HCT116 (cell line): ENCODE measurements at regions not wholly inside any gene's neighbourhood (a gene's known extent, or its start where the extent isn't known, plus 50 kb on each side); places are given as distances from the start of the nearest gene placed in this dataset.

Source experiments
- ATAC-seq: fragments of 200-7000 bp; cut with Tn5 transposase; 2 replicates; pipeline ENCODE4 v1.9.1; 2020; ENCODE audit warnings: mild to moderate bottlenecking, moderate library complexity
- BruUV-seq: library from RNA; stranded (reverse); fragments of 400-500 nt; replicated peaks from 2 replicates; lab custom pipeline; 2021; lab: Mats Ljungman, UMichigan
- CTCF ChIA-PET: fragments of 300-600 bp; sonication (Branson Sonifier 250); formaldehyde crosslinking; loops from one replicate; lab custom pipeline; 2021; ENCODE audit warnings: antibody characterized with exemption; lab: Charles Lee
- POLR2A ChIA-PET: fragments of 300-600, 350-600 bp; sonication (Branson Sonifier 250); formaldehyde crosslinking; loops from one replicate; lab custom pipeline; 2021; ENCODE audit warnings: antibody characterized with exemption; lab: Charles Lee
- RAD21 ChIA-PET, 2 experiments: fragments of 300-600 bp; sonication (Branson Sonifier 250); formaldehyde crosslinking; loops; one replicate each; lab custom pipeline; 2023; ENCODE audit warnings: low total read pairs in 2 of 2; ENCODE audit not compliant: uncharacterized antibody in 2 of 2, unreplicated experiment in 2 of 2, low non-redundant PET in 1 of 2; lab: Charles Lee
- DNase-seq: peaks from one replicate; pipeline ENCODE4 v3.0.0-alpha.2; 2010; ENCODE audit warnings: low read depth, low spot score
- H2AFZ ChIP-seq: fragments of 200-600 bp; shearing (Covaris generic), sonication (generic); 2 replicates; pipeline ENCODE4 v1.6.1; 2017; ENCODE audit warnings: low read depth, mixed run types, mixed read lengths, antibody characterized with exemption, low read length; ENCODE audit not compliant: poor library complexity, severe bottlenecking
- H3K27ac ChIP-seq: 2 replicates; pipeline ENCODE4 v1.5.1; 2012; ENCODE audit warnings: low read depth, low read length
- H3K27me3 ChIP-seq: fragments of 200-600 bp; sonication (generic); 2 replicates; pipeline ENCODE4 v1.6.1; 2016; ENCODE audit warnings: mixed run types, low read length, mixed read lengths; ENCODE audit not compliant: insufficient read depth
- H3K36me3 ChIP-seq, 2 experiments: fragments of 200-500 bp in 1 of 2; fragments of 200-600 bp in 1 of 2; sonication (Bioruptor generic) in 1 of 2; sonication (generic) in 1 of 2; 2 replicates each; pipeline versions ENCODE4 v1.5.1 to v1.6.1; 2014 to 2016; ENCODE audit warnings: low read length in 2 of 2, inconsistent platforms in 1 of 2, mixed read lengths in 1 of 2, mixed run types in 1 of 2; ENCODE audit not compliant: insufficient read depth in 2 of 2, control insufficient read depth in 1 of 2
- H3K4me1 ChIP-seq, 2 experiments: fragments of 200-600 bp in 1 of 2; sonication (generic) in 1 of 2; 2 replicates each; pipeline versions ENCODE4 v1.5.1 to v1.6.1; 2012 to 2017; ENCODE audit warnings: low read length in 2 of 2, inconsistent platforms in 1 of 2, mild to moderate bottlenecking in 1 of 2, mixed read lengths in 1 of 2, mixed run types in 1 of 2, moderate library complexity in 1 of 2; ENCODE audit not compliant: insufficient read depth in 2 of 2, control insufficient read depth in 1 of 2
- H3K4me2 ChIP-seq: fragments of 200-600 bp; sonication (generic); 2 replicates; pipeline ENCODE4 v1.6.1; 2017; ENCODE audit warnings: mixed run types, low read length, mixed read lengths
- H3K4me3 ChIP-seq, 2 experiments: fragments of 200-600 bp in 1 of 2; sonication (generic) in 1 of 2; replicated peaks in 1 of 2; 2 replicates each; pipeline ENCODE4 v1.5.1; 2011 to 2016; ENCODE audit warnings: low read length in 2 of 2, control low read depth in 1 of 2, low read depth in 1 of 2, mild to moderate bottlenecking in 1 of 2, mixed read lengths in 1 of 2, mixed run types in 1 of 2
- H3K79me2 ChIP-seq: fragments of 200-600 bp; sonication (generic); 2 replicates; pipeline ENCODE4 v1.6.1; 2017; ENCODE audit warnings: mild to moderate bottlenecking, mixed run types, low read length, moderate library complexity, mixed read lengths; ENCODE audit not compliant: insufficient read depth
- H3K9ac ChIP-seq: fragments of 200-600 bp; sonication (generic); 2 replicates; pipeline ENCODE4 v1.6.1; 2016; ENCODE audit warnings: low read length, mixed read lengths
- H3K9me2 ChIP-seq: fragments of 200-600 bp; sonication (generic), shearing (Covaris generic); 2 replicates; pipeline ENCODE4 v1.6.1; 2017; ENCODE audit warnings: mixed run types, mild to moderate bottlenecking, moderate library complexity; ENCODE audit not compliant: insufficient read depth
- H3K9me3 ChIP-seq, 2 experiments: fragments of 200-500 bp in 1 of 2; fragments of 200-600 bp in 1 of 2; sonication (Bioruptor generic) in 1 of 2; sonication (generic) in 1 of 2; 2 replicates each; pipeline ENCODE4 v1.6.1; 2014 to 2017; ENCODE audit warnings: low read length in 2 of 2, mixed read lengths in 2 of 2, inconsistent platforms in 1 of 2, low read depth in 1 of 2, mild to moderate bottlenecking in 1 of 2, mixed run types in 1 of 2, moderate library complexity in 1 of 2; ENCODE audit not compliant: control insufficient read depth in 1 of 2, insufficient read depth in 1 of 2
- H4K20me1 ChIP-seq: fragments of 200-600 bp; sonication (generic), shearing (Covaris generic); 2 replicates; pipeline ENCODE4 v1.6.1; 2017; ENCODE audit warnings: mixed run types, mild to moderate bottlenecking, moderate library complexity; ENCODE audit not compliant: insufficient read depth
- CBX3 ChIP-seq: IDR thresholded peaks from 2 replicates; pipeline ENCODE4 v1.6.1; 2012; ENCODE audit warnings: low read depth
- CEBPB ChIP-seq: IDR thresholded peaks from 2 replicates; pipeline ENCODE4 v1.6.1; 2012; ENCODE audit warnings: low read depth
- EGR1 ChIP-seq: IDR thresholded peaks from 2 replicates; pipeline ENCODE4 v1.6.1; 2012; ENCODE audit warnings: low read depth
- ELF1 ChIP-seq: IDR thresholded peaks from 2 replicates; pipeline ENCODE4 v1.6.1; 2012; ENCODE audit warnings: low read depth, borderline replicate concordance
- EZH2 ChIP-seq: fragments of 200-600 bp; sonication (generic); IDR thresholded peaks from 2 replicates; pipeline ENCODE4 v1.6.1; 2017; ENCODE audit warnings: antibody characterized with exemption, mixed run types
- EZH2phosphoT487 ChIP-seq: fragments of 200-600 bp; IDR thresholded peaks from 2 replicates; pipeline ENCODE4 v1.6.1; 2018; ENCODE audit warnings: antibody characterized with exemption, borderline replicate concordance
- FOSL1 ChIP-seq: IDR thresholded peaks from 2 replicates; pipeline ENCODE4 v1.6.1; 2012; ENCODE audit warnings: low read depth
- MAX ChIP-seq: IDR thresholded peaks from 2 replicates; pipeline ENCODE4 v1.6.1; 2012
- POLR2A ChIP-seq: IDR thresholded peaks from 2 replicates; pipeline ENCODE4 v1.7.0; 2011; ENCODE audit warnings: borderline replicate concordance; ENCODE audit not compliant: insufficient read depth, insufficient read length; ENCODE audit errors: extremely low read depth
- RAD21 ChIP-seq: IDR thresholded peaks from 2 replicates; pipeline ENCODE4 v1.6.1; 2012; ENCODE audit warnings: low read depth, mild to moderate bottlenecking
- SIN3A ChIP-seq: IDR thresholded peaks from 2 replicates; pipeline ENCODE4 v1.6.1; 2012; ENCODE audit warnings: low read depth
- TCF7L2 ChIP-seq: IDR thresholded peaks from 2 replicates; pipeline ENCODE4 v1.7.0; 2011; ENCODE audit warnings: borderline replicate concordance, inconsistent platforms; ENCODE audit not compliant: insufficient read depth, insufficient read length; ENCODE audit errors: extremely low read depth
- YY1 ChIP-seq: IDR thresholded peaks from 2 replicates; pipeline ENCODE4 v1.6.1; 2011; ENCODE audit warnings: low read length, low read depth, moderate library complexity, mild to moderate bottlenecking; ENCODE audit not compliant: insufficient replicate concordance; ENCODE audit errors: extremely low read depth
- intact Hi-C: fragments of 100-400 bp; cut with micrococcal nuclease; formaldehyde crosslinking; loops from 2 replicates; pipeline ENCODE4 v1.10.0; 2022
- TF ChIP-seq, protein P1 (sequence below), 3 experiments: fragments of 200-600 bp in 1 of 3; sonication (generic) in 1 of 3; IDR thresholded peaks in 2 of 3; conservative IDR thresholded peaks in 1 of 3; 2 replicates each; pipeline ENCODE4 v1.5.1; 2012 to 2017; ENCODE audit warnings: low read depth in 2 of 3, low read length in 2 of 3, antibody characterized with exemption in 1 of 3, borderline replicate concordance in 1 of 3, control low read depth in 1 of 3, mild to moderate bottlenecking in 1 of 3, mixed read lengths in 1 of 3, mixed run types in 1 of 3, moderate library complexity in 1 of 3; ENCODE audit not compliant: insufficient read depth in 1 of 3
- TF ChIP-seq, protein P2 (sequence below): IDR thresholded peaks from 2 replicates; pipeline ENCODE4 v1.6.1; 2012
- TF ChIP-seq, protein P3 (sequence below): IDR thresholded peaks from 2 replicates; pipeline ENCODE4 v1.6.1; 2012; ENCODE audit warnings: low read depth

DNA sequence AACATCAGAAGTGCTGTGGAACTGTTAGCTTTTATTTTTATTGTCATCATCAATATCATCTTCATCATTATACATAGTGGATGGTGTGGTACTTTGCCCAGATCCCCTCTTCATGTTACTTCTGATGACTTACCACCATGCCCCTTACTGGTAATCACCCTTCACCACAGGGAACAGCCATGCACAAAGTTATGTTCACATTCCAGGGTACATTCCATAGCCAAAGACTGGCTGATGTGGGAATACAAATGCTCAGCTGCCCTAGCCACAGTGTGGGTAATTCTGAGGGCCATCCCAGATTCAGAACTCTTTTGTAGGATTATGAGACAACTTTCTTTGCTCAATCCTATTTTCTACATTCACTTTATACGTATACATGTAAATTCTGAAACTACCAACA, 691.3 kb upstream of the CXADR start:
- no peak overlapping the region for H3K4me3 ChIP-seq
- POLR2A ChIA-PET, result no interaction called here
- H3K9ac ChIP-seq, result no peak overlapping the region
- CTCF ChIA-PET, result no interaction called here
- H3K9me3 ChIP-seq, result peaks cover 3 to 26% of the 10 kb centered on the region in 2 experiments; a peak in 2 of 4 replicates
- H3K9me2 ChIP-seq, result no peaks in the 10 kb centered on the region
- TF ChIP-seq CBX3, result no peak
- no peak for TF ChIP-seq ELF1
- TF ChIP-seq CEBPB, result no peak
- TF ChIP-seq EZH2, result no peak
- no peak for TF ChIP-seq EGR1
- no peak for TF ChIP-seq EZH2phosphoT487
- no peak for TF ChIP-seq FOSL1
- TF ChIP-seq, protein P1, sequence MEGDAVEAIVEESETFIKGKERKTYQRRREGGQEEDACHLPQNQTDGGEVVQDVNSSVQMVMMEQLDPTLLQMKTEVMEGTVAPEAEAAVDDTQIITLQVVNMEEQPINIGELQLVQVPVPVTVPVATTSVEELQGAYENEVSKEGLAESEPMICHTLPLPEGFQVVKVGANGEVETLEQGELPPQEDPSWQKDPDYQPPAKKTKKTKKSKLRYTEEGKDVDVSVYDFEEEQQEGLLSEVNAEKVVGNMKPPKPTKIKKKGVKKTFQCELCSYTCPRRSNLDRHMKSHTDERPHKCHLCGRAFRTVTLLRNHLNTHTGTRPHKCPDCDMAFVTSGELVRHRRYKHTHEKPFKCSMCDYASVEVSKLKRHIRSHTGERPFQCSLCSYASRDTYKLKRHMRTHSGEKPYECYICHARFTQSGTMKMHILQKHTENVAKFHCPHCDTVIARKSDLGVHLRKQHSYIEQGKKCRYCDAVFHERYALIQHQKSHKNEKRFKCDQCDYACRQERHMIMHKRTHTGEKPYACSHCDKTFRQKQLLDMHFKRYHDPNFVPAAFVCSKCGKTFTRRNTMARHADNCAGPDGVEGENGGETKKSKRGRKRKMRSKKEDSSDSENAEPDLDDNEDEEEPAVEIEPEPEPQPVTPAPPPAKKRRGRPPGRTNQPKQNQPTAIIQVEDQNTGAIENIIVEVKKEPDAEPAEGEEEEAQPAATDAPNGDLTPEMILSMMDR (IDR thresholded peaks at IDR 0.05 in 2 of 3, conservative IDR thresholded peaks at IDR 0.05 in 1 of 3; ENCODE audit: borderline replicate concordance in 1 of 3, insufficient read depth in 1 of 3, low read depth in 2 of 3, low read length in 2 of 3), result no peak
- TF ChIP-seq MAX, result no peak
- TF ChIP-seq POLR2A, result no peak
- H3K27me3 ChIP-seq, result no peaks in the 10 kb centered on the region
- H3K27ac ChIP-seq, result no peak overlapping the region
- DNase-seq (no peak), ATAC-seq (no peak)
- intact Hi-C loops, result no loop called here
- H4K20me1 ChIP-seq, result no peaks in the 10 kb centered on the region
- no peak overlapping the region for H2AFZ ChIP-seq
- H3K36me3 ChIP-seq, result no peaks in the 10 kb centered on the region
- RAD21 ChIA-PET, result no interaction called here
- H3K4me2 ChIP-seq, result no peak overlapping the region
- H3K4me1 ChIP-seq, result no peaks in the 10 kb centered on the region
- BruUV-seq, result no TSS peak
- H3K79me2 ChIP-seq, result no peaks in the 10 kb centered on the region

- intact Hi-C loops, result no loop called here
- no peak overlapping the region for H3K4me3 ChIP-seq
- H3K9ac ChIP-seq, result no peak overlapping the region
- ChIA-PET POLR2A (no interaction called here), CTCF (no interaction called here), RAD21 (no interaction called here)
- ATAC-seq, result no peak
- no peak for DNase-seq
- H4K20me1 ChIP-seq, result no peaks in the 10 kb centered on the region
- H3K4me2 ChIP-seq, result no peak overlapping the region
- H3K79me2 ChIP-seq, result no peaks in the 10 kb centered on the region
- H3K27me3 ChIP-seq, result no peaks in the 10 kb centered on the region
- no peak overlapping the region for H2AFZ ChIP-seq
- no TSS peak for BruUV-seq
- H3K27ac ChIP-seq, result no peak overlapping the region
- H3K9me2 ChIP-seq, result no peaks in the 10 kb centered on the region
- peaks cover 12 to 40% of the 10 kb centered on the region in 2 experiments; a peak in 3 of 4 replicates for H3K9me3 ChIP-seq
- H3K36me3 ChIP-seq, result no peaks in the 10 kb centered on the region
- H3K4me1 ChIP-seq, result no peaks in the 10 kb centered on the region
- TF ChIP-seq ELF1 (no peak), SIN3A (no peak), RAD21 (no peak), TCF7L2 (no peak), MAX (no peak), YY1 (no peak)
- TF ChIP-seq, protein P2, sequence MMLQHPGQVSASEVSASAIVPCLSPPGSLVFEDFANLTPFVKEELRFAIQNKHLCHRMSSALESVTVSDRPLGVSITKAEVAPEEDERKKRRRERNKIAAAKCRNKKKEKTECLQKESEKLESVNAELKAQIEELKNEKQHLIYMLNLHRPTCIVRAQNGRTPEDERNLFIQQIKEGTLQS, result no peak
- TF ChIP-seq, protein P3, sequence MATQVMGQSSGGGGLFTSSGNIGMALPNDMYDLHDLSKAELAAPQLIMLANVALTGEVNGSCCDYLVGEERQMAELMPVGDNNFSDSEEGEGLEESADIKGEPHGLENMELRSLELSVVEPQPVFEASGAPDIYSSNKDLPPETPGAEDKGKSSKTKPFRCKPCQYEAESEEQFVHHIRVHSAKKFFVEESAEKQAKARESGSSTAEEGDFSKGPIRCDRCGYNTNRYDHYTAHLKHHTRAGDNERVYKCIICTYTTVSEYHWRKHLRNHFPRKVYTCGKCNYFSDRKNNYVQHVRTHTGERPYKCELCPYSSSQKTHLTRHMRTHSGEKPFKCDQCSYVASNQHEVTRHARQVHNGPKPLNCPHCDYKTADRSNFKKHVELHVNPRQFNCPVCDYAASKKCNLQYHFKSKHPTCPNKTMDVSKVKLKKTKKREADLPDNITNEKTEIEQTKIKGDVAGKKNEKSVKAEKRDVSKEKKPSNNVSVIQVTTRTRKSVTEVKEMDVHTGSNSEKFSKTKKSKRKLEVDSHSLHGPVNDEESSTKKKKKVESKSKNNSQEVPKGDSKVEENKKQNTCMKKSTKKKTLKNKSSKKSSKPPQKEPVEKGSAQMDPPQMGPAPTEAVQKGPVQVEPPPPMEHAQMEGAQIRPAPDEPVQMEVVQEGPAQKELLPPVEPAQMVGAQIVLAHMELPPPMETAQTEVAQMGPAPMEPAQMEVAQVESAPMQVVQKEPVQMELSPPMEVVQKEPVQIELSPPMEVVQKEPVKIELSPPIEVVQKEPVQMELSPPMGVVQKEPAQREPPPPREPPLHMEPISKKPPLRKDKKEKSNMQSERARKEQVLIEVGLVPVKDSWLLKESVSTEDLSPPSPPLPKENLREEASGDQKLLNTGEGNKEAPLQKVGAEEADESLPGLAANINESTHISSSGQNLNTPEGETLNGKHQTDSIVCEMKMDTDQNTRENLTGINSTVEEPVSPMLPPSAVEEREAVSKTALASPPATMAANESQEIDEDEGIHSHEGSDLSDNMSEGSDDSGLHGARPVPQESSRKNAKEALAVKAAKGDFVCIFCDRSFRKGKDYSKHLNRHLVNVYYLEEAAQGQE, result no peak
Measured at GRCh38 chr21:16829532-16829931, 683.3 kb upstream of the CXADR start.
